Hippocampal formation (tissue), 2 donors: ENCODE measurements at regions not wholly inside any gene's neighbourhood (a gene's known extent, or its start where the extent isn't known, plus 50 kb on each side); places are given as distances from the start of the nearest gene placed in this dataset.
A peak's percentile ranks its signal among the peaks of the same experiment; 100 is the strongest.
"Not testable (repeated sequence)": the region's sequence is repeated elsewhere in the genome, so short reads cannot be mapped to it uniquely, and the experiment has no call there.

Experiments
- DNase-seq, 2 donors: peaks; one replicate each; lab custom pipeline; 2025; lab: John Stamatoyannopoulos, UW

- DNase-seq, result no peak
Observed at GRCh38 chr7:67475293-67475692, 478.7 kb downstream of the TYW1 start.

GRCh38 chr7:67478066-67478465 lies 481.4 kb downstream of the TYW1 start:
- DNase-seq, result no peak

GRCh38 chr7:67484244-67484751 lies 487.7 kb downstream of the TYW1 start:
- peak; percentile 14 to 38 for DNase-seq

GRCh38 chr7:67486401-67486800 lies 489.8 kb downstream of the TYW1 start:
- DNase-seq, result no peak

GRCh38 chr7:67487316-67487715 lies 490.7 kb downstream of the TYW1 start:
- DNase-seq, result no peak

GRCh38 chr7:67489881-67490280 lies 493.2 kb downstream of the TYW1 start:
- DNase-seq, result no peak

GRCh38 chr7:67493366-67493765 lies 496.7 kb downstream of the TYW1 start:
- DNase-seq, result no peak

GRCh38 chr7:67496589-67496988 lies 500.0 kb downstream of the TYW1 start:
- peak in 1 of 2 donors; percentile 1 for DNase-seq

- not testable (repeated sequence) for DNase-seq
Observed at GRCh38 chr7:67497914-67498313, 501.3 kb downstream of the TYW1 start.

- no peak for DNase-seq
Observed at GRCh38 chr7:67502929-67503328, 506.3 kb downstream of the TYW1 start.

- DNase-seq, result no peak
Observed at GRCh38 chr7:67505449-67505848, 508.8 kb downstream of the TYW1 start.

- DNase-seq, result no peak
Observed at GRCh38 chr7:67512481-67512880, 515.8 kb downstream of the TYW1 start.

GRCh38 chr7:67518580-67518979 lies 521.9 kb downstream of the TYW1 start:
- DNase-seq, result no peak

GRCh38 chr7:67519171-67519570 lies 522.5 kb downstream of the TYW1 start:
- no peak for DNase-seq

GRCh38 chr7:67522504-67522903 lies 525.9 kb downstream of the TYW1 start:
- DNase-seq, result no peak

GRCh38 chr7:67523713-67524112 lies 527.1 kb downstream of the TYW1 start:
- no peak for DNase-seq

GRCh38 chr7:67525588-67525987 lies 529.0 kb downstream of the TYW1 start:
- no peak for DNase-seq

- DNase-seq, result no peak
Observed at GRCh38 chr7:67535241-67535989, 538.8 kb downstream of the TYW1 start.

- no peak for DNase-seq
Observed at GRCh38 chr7:67542916-67543315, 546.3 kb downstream of the TYW1 start.

GRCh38 chr7:67547183-67547907 lies 550.7 kb downstream of the TYW1 start:
- no peak for DNase-seq

GRCh38 chr7:67549126-67549525 lies 552.5 kb downstream of the TYW1 start:
- no peak for DNase-seq

GRCh38 chr7:67550801-67551436 lies 554.3 kb downstream of the TYW1 start:
- DNase-seq, result peak in 1 of 2 donors; percentile 7

GRCh38 chr7:67552738-67553137 lies 556.1 kb downstream of the TYW1 start:
- no peak for DNase-seq
